Activated CD8-positive, alpha-beta memory T cell treated with anti-CD3 and anti-CD28 coated beads for 24 hours (primary cell): ENCODE measurements at regions not wholly inside any gene's neighbourhood (a gene's known extent, or its start where the extent isn't known, plus 50 kb on each side); places are given as distances from the start of the nearest gene placed in this dataset.

Experiments
- DNase-seq: peaks from one replicate; pipeline ENCODE4 v3.0.0-alpha.2; 2020

- no peak for DNase-seq
These were observed 174.8 kb upstream of the PRPS1L1 start for GRCh38 chr7:18202315-18203045.

- DNase-seq = no peak
These were observed 178.7 kb upstream of the PRPS1L1 start for GRCh38 chr7:18206331-18206730.

DNA sequence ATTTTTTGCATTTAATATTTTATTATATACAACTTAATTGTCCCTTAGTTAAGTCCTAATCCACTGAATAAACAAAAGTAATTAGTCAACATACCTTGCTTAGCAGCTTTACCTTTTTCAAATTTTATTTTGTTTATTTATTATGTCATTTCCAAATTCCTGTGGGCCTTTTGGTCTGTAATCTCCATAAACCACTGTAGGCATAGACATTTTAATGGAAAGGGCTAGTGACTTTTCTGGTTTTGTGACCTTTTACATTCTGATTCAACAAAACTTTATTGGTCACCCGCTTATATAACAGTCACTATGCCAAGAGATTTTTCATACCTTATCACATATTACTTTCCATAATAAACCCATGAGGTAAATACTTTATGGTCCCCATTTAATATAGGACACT lies 181.3 kb upstream of the PRPS1L1 start:
- no peak for DNase-seq

GRCh38 chr7:18210377-18210776 lies 182.7 kb upstream of the PRPS1L1 start:
- no peak for DNase-seq

- DNase-seq = no peak
These were observed 183.1 kb upstream of the PRPS1L1 start for GRCh38 chr7:18210788-18211187.

GRCh38 chr7:18212308-18212707 lies 184.7 kb upstream of the PRPS1L1 start:
- no peak for DNase-seq

GRCh38 chr7:18212758-18213157 lies 185.1 kb upstream of the PRPS1L1 start:
- no peak for DNase-seq

GRCh38 chr7:18213652-18214051 lies 186.0 kb upstream of the PRPS1L1 start:
- no peak for DNase-seq

DNA sequence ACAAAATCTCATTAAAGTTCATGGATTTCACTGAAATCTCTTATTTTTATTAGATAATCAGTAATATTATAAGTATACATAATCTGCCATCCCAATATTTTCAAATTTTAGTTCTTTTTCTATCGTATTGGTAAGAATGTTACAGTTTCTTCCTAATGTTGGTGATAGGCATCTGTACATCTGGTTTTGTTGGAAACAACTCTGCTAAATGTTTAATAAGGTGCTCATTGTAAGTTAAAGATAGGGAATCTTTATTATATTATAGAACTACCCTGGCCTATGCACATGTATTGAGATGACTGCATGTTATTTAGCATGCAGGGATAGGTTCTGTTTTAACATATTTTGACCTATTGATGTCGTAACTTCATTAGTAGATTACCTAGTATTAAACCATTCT lies 188.6 kb upstream of the PRPS1L1 start:
- DNase-seq = no peak

GRCh38 chr7:18221377-18222293 lies 194.0 kb upstream of the PRPS1L1 start:
- no peak for DNase-seq

DNA sequence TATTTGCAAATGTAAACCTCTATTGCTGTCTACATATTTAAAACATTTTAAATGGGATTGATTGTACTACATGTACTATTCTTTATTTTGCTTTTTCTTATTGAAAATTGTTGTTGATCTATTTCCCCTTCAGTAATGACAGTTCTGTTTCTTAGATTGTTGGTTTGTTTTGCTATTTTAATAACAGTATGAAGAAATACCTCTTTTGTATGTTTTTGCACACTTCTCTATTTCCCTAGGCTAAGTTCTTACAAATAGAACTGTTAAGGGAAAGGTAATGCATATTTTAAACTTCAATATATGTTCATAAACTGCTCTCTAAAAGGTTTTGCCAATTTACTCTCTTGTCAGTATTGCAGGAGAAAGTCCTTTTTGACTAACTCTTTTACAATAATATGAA lies 195.0 kb upstream of the PRPS1L1 start:
- DNase-seq = no peak

DNA sequence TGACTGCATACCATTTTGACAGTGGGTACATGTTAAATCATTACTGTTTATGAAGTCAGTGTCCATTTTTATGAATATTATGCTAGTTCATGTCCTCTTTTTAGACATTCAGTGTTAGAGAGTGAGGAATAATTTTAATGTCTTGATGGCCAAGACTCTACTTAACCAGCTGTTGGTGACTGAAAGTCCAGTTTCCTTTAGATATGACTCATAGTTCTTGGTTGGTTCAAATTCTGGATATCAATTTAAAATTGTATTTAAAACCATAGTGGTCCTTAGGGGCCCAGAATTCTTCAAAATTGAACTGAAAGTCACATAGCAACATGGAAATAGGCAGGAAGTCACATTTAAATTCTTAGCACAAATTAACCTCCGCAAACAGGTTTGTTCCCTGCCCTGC lies 196.5 kb upstream of the PRPS1L1 start:
- DNase-seq = no peak

- DNase-seq = no peak
These were observed 197.4 kb upstream of the PRPS1L1 start for GRCh38 chr7:18225067-18225466.

DNA sequence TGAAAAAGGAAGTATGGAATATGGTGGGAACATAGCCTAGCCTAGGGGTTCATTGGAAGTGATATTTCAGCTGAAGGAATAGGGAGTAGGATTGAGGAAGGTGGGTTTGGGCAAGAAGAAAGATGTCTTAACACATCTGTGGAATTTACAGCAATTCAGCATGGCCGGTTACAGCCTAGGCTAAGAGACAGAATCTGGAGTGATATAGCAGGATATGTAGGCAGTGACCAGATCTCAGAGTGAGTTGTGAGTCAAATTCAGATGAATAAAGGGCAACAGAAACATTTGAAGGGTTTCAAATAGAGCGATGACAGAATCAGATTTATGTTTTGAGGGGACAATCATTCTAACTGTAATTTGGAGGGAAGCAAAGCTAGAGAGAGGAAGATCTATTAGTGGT lies 199.0 kb upstream of the PRPS1L1 start:
- no peak for DNase-seq

GRCh38 chr7:18228686-18229085 lies 201.0 kb upstream of the PRPS1L1 start:
- DNase-seq = no peak

DNA sequence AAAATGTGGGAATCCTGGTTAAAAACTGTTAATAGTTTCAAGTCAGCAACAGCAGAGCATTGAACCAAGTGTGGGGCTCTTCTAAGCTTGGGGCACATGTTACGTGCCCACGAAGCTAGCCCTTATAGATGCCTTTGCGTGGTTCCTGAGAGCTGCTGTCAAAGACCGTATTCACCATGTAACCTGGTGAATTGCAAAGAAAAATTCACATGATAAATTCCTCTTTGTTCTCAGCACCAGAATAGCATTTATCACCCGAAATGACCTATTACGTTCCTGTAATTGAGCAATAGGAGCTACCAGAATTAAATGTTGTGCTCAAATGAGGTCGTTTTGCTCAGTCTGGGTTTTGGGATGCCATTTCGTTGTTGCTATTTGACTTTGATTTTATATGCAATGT lies 202.6 kb upstream of the PRPS1L1 start:
- no peak for DNase-seq

DNA sequence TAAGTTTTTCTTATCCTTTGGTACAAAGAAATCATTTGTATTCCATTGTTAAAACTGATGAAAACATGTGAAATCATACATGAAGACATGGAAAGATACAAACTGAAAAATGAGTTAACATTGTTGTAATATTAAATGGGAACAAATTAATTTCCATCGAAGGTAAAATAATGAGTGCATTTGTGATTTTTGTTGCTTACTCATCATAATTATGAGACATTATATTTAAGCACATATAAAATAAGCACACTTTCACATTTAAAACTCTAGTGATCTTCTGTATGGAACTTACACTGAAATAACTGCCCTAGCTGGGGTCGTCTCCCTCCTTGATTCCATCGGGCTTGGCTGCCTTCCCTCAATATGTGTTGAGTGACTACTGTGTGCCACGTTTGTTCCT lies 204.2 kb upstream of the PRPS1L1 start:
- no peak for DNase-seq

- DNase-seq = no peak
These were observed 206.9 kb upstream of the PRPS1L1 start for GRCh38 chr7:18234519-18234918.

- no peak for DNase-seq
These were observed 208.2 kb upstream of the PRPS1L1 start for GRCh38 chr7:18235819-18236218.

DNA sequence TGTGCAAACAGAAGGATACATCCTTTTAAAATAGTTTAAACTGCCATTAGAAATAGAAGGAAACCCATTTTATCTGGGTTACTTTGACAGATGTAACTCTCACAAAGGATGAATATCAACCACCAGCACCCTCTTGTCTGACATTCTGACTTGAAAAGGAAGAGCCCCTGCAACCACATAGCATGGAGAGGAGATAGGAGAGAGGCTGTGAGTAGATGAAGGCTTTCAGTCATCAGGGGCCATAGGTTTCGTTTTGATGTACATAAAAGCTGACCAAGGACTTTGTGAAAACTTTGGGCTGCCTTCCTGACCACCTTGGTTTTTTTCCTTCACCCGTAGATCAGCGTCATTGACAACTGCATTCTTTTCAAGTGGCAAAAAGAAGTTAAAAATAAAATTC lies 211.6 kb upstream of the PRPS1L1 start:
- DNase-seq = no peak

- no peak for DNase-seq
These were observed 214.0 kb upstream of the PRPS1L1 start for GRCh38 chr7:18241543-18242231.

GRCh38 chr7:18243731-18244130 lies 216.1 kb upstream of the PRPS1L1 start:
- no peak for DNase-seq

GRCh38 chr7:18250133-18250532 lies 222.5 kb upstream of the PRPS1L1 start:
- no peak for DNase-seq

DNA sequence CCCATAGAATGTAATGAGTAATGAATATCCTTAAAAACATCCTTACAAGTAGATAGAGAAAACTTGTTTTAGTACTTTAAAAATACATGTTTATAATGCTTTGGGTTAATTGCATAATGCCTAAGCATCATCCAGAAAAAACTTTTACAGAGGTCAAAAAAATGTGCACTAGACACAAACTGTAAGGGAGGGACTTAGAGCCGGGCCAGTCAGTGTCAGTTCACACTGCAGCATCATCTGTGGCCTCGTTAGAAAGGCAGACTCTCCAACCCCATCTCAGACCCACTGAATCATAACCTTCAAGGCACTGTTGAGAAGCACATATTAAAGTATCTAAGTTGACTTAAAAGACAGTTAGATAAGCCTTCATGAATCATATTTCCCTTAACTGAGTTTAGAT lies 230.1 kb upstream of the PRPS1L1 start:
- DNase-seq = no peak
